GM19240 (cell line): ENCODE measurements at regions not wholly inside any gene's neighbourhood (a gene's known extent, or its start where the extent isn't known, plus 50 kb on each side); places are given as distances from the start of the nearest gene placed in this dataset.
"Not testable (repeated sequence)": the region's sequence is repeated elsewhere in the genome, so short reads cannot be mapped to it uniquely, and the experiment has no call there.

Experiments used
- DNase-seq: peaks from one replicate; pipeline ENCODE4 v3.0.0; 2011; ENCODE audit warnings: low spot score; ENCODE audit not compliant: insufficient read length

DNA sequence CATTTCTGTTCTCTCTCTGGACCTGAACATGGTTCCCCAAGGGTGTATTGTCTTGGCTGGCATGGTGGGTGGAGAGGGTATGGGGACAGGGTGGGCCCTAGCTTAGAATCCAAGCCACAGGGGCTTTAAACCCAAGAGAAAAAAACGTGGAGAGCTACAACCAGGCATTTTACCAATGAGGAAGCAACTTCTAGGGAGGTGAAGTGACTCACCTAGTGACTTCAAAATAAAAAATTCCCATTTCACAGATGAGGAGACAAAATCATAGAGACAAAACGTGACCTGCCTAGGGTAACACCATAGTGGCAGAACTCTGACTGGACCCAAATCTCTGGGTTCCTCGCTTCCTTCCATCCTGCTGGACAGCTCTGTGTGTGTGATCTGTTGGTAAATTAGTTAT is 216.8 kb downstream of the RPLP1 start:
- DNase-seq, result no peak

DNA sequence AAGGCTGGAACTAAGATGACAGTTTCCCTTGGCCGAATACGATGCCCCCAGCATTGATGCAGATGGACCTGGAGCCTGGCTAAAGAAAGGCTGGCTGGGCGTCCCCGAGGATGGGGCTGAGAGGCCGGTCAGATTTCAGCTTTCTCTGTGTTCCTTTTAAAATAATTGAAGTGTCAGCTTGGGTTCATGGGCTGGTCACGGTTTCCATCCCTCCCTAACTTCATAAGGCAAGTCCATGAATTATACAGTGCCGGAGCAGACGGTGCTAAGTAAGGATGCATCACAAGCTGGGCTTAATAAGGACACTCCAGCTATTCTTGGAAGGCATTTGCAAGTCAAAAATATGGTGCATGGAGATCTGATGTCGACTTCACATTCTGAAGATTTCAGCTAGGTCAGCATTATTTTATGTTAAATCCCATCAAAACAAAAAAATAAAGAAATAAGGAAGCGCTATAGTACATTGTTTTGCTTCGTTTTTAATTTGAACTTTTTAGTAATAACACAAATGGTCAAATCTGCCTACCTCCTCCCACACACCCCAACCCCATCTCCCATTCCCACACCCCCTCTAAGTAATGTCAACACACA is 220.8 kb downstream of the RPLP1 start:
- DNase-seq, result no peak

DNA sequence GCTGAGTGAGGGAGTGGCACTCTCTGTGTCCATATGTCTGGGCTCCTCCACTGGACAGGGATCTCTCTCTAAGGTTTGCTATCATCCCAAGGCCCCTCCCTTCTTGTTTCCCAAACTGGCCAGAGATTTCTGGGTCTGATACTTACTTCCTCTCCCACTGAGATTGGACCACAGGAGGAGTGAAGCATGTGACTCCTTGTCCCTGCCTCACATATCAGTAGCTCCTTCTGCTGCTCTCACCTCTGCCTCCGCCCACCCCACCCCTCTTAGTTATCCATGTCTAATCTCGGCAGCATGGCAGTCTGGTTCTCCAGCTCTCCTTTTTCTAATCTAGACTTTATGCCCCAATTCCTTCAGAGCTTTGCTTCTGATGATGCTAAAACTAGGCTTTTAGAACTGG is 223.1 kb downstream of the RPLP1 start:
- no peak for DNase-seq

DNA sequence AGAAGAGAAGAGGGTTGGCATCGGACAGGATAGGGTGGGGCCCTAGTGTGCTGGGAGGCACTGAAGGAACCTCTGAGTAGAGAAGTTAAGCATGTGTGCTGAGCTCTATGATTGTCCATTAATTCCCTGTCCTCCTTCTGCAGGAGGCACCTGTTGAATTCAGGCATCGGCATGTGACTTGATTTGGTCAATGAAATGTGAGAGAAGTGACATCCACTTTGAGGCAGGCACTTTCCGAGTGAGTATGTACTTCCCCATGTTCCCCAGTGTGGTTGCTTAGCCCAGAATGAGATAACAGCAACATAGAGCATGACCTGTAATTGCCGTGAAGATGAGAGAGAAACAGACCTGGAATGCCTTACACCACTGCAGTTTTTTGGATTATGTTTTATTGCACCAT is 224.8 kb downstream of the RPLP1 start:
- DNase-seq, result no peak

DNA sequence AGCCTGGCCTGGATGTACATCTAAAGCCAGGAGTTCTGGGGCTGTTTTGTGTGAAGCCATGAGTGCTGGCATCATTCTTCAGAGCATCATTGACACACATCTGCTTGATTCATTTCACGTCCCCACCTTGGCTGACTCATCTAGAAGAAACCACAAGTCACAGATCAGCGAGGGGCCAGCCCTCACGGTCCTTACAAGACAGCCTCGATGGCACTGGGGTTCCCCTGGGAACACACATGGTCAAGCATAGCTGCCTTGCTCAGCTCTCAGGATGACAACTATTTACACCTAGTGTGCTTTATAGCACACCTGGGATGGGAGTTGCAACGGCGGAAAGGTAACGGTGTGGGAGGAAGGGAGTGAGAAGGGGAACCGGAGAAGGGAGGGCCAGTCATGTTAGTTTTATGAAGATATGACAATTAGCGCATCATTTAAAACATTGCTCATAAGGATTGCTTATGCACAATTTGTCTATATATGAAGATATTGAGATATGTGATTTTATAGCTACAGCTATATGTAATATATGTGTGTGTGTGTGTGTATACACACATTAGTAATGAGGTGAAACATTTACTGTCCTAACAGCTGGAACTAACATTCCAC is 227.1 kb downstream of the RPLP1 start:
- no peak for DNase-seq

DNA sequence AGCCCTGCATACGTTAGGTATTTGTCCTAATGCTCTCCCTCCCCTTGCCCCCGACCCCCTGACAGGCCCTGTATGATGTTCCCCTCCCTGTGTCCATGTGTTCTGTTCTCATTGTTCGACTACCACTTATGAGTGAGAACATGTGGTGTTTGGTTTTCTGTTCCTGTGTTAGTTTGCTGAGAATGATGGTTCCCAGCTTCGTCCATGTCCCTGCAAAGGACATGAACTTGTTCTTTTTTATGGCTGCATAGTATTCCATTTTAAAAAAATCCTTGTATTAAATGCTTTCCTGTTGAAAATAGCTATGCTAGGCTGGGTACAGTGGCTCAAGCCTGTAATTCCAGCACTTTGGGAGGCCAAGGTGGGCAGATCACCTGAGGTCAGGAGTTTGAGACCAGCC is 232.2 kb downstream of the RPLP1 start:
- DNase-seq, result not testable (repeated sequence)

DNA sequence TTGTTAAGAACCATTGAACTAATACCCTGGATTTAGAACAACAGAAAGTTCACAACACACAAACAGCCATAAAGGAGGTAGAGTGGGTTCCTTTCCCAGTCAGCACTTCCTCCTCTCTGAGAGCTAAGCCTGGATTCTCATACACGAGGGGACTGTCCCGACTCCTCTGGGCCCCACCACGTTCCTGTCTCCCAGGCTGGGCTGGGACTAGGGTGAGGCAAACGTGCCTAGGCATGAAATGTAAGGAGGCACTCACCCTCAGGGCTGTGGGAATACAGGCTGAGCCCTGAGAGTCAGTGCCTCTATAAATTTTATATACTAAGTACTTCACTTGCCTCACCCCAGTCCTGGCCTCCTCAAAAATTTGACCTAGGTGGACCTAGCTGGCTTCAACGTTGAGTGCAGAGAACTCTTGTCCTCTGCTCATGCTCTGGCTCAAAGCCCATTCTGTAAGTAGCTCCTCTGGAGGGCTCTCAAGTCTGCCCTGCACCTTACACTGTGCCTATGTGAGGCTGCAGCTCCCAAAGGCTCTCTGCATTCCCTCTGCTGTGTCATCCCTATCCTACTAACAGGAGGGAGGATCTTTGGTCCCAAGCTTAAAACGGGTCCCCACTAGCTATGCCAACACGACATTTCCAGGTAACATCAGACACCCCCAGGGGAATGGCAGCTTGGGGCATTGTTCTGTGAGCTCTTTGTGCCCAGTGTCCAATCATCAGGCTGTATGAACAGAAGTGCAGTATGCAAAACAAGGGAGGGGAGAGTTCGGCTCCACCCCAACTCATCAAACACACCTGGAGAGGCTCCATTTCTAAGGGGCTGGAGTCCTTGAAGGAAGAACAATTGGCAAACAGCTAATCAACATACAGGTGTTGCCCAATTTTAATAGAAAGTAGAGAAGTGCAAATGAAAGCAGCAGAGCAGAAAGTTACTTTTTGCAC is 233.2 kb downstream of the RPLP1 start:
- DNase-seq, result no peak

DNA sequence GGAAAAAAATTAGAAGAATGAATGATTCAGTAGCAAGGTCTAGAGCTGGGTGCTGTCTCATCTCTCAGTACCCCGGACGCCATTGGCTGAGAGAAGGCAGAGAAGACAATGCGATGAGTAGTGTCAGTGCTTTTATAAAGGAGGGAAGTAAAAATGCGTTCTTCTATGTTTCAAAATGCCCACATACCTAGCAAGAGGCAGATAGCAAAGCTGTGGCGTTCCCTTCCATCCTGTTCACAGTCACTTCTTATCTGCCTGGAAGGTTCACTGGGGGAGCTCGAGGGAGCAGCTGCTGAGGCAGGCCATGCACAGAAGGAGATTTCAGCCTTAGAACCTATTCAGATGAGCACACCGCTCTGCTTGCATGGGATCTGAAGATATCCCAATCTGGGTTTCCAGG is 234.0 kb downstream of the RPLP1 start:
- no peak for DNase-seq

DNA sequence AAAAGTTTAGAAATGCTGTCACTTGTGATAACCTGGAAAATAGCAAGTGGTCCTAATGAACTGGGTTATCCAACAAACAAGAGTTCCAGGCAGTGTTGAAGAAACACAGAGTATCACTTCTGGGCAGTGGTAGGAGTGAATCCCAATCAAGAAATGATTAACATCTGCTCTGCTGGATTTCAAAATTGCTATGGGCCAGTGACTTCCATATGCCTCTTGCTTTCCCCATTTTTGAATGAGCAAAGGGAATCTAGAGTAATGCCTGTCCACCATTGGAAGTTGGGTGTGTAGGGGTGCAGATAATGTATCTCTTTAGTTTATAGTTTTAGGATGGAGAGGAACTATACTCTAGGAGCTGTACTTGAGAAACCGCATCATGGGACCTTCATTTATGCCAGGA is 236.5 kb downstream of the RPLP1 start:
- no peak for DNase-seq

DNA sequence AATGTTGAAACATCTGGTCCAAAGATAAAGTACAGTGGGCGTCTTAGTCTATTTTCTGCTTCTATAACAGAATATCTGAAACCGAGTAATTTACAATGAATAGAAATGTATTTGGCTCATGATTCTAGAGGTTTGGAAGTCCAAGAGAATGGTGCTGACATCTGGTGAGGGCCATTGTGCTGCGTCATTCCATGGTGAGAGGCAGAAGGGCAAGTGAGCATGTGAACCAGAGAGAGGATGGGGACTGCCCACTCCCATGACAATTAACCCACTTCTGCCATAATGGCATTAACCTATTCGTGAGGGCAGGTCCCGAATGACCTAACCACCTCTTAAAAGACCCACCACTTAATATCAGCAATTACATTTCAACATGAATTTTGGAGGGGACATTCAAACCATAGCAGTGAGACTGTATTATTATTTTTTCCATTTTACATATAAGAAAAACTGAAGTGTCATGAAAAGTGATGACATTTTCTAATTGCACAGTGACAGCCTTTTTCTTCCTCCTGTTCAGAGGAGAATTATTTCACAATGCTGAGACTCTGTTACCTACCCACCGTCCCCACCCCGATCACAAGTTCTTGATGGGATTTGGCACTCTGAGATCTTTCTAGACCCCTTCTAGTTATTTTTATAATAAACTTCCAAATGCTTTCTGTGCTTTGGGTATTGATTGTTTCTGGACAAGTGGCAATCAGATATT is 238.8 kb downstream of the RPLP1 start:
- DNase-seq, result no peak

DNA sequence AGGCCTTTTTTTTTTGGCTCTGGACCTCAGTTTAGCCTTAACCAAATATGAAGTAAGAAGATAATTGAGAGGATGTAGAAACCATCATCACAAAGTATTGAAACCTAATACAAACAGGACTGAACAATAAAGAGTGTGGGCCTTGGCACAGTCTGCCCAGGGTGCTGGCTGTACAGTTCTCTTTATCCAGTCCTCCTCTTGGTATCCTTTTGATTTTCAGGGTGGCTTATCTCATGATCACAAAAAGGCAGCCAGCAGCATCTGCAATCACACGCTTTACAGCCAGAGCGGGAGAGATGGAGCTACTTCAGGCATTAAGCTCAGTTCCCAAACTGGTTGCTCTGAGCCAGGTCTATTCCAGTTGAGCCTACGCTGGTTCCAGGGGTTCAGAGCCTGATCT is 239.7 kb downstream of the RPLP1 start:
- no peak for DNase-seq

DNA sequence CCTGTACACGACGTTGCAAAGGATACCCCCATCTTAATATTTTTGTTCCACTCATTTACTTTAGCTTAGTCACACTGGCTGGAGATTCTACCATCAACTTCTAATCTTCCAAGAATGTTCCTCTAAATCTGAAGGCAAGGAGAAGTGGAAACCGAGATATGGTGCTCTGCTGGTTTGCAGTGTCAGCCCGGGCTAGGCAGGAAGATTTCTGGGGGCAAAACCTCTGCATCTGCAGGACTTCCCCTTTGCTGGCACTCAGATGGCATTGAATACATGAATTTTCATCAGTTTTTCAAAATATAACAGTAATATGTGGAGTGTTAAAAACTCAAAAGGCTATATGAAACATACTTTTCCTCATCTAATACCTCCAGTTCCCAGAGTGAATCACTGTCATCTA is 240.4 kb downstream of the RPLP1 start:
- DNase-seq, result no peak

DNA sequence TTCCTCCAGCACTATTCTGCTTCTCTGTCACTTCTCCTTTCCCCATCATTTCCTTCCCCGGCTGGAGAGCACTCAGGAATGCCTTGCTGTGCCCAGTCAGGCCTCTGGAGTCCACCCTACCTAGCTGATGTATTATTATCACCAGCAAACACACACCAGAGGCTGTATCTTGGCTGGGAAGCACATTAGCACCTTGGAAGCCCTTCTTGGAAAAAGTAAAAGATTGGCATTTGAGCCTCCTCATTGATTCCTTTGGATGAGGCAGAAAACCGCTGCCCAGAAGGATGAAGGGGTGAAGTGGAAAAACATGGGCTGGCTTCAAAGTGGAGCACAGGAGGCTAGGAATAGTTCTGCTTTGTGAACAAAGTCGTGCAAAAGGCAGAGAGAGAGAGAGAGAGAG is 244.3 kb downstream of the RPLP1 start:
- DNase-seq, result no peak

DNA sequence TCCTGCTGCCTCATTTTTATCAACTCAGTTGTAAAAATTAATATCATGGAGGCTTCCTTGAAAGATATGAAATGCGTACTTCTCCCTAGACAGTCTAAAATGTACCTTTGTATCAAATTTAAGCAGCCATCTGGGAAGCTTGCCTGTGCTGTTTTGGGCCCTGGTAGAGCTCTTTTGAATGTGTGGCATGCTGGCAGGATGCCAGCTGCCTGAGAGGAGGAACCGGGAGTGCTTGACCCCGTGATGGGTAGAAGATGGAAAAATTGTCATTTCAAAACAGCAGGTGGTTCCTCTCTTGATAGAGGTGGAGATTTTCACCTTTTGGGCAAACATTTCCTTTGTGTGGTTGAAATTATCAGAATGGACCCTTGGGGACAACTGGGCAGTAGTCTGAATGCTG is 245.3 kb downstream of the RPLP1 start:
- no peak for DNase-seq

DNA sequence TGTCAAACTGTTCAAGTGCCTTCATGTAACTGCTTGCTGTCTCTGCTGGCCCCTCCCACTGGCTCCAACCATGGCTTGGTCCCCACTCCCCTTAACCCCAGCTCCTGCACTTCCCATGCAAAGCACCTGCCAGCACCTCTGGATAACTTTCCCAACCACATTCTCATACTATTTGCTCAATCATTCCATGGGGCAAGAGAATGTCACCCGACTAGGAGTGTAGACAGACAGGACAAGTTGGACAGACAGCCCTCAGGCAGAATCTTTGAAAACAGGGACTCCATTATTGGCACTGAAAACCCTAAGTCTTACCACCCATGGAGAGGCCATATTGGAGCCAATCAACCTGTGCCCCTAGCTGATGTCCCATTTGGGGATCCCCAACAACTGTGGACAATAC is 246.5 kb downstream of the RPLP1 start:
- no peak for DNase-seq

DNA sequence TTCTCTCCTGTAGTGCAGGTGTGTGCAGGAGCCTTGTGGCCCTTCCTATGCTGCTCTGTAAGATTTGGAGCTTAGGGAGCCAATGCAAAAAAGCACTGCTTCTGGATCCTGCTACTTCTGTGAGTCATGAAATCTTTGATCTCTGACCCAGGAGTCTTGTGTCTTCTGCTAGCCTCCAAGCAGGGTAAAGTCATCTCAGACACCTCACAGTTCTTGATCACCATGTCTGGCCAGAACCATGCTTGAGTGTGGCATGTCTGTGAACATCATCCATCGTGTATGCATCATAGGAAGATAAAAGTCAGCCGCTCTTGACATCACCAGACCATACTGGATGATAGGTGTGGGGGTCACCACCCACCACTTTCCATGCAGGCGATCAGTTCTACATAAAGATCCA is 247.8 kb downstream of the RPLP1 start:
- DNase-seq, result no peak

DNA sequence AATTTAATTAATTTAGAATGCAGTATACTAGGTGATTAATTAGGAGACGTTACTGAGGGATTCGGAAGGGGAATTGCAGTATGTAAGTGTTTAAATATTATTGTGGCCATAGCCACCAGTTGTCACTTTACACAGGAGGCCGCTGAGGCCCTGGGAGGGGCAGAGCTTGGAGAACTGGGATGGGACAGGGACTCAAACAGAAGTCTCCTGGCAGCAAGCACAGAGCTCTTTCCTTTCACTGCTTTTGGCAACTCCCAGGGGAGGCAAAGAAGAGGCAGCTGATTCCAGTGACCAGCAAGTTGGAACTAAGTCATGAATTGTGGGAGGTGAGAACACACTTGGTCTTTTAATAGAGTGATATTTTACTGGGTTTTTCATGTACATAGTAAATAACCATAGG is 248.6 kb downstream of the RPLP1 start:
- no peak for DNase-seq

DNA sequence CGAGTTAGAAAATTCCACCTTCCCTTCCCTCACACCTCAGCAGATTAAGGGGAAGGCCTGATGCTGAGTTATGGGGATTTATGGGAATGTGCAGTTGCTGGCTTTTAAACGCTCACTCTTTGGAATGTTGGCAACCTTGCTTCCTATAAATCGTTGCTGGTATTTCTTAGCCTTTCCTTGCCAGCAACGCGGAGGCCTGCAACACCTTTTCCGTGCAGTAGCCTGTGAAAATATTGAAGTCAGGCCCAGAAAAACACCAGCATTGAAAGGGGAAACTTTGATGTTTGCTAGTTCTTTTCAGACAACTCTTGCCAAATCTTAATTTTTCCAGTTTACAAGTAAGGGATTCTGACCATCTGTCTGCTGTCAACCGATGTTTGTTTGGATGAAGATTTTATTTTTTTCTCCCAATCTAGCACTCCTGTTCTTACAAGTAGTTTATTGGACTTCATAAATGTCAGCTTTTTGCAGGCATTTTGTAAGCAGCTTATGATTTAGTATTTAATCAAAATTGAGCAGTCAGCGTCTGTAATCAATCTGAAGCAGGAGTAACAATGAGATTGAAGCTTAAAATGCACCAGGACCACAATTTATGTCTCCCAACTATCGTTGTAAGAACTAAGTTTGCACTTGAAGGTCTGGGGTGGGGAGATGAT is 251.0 kb downstream of the RPLP1 start:
- no peak for DNase-seq

DNA sequence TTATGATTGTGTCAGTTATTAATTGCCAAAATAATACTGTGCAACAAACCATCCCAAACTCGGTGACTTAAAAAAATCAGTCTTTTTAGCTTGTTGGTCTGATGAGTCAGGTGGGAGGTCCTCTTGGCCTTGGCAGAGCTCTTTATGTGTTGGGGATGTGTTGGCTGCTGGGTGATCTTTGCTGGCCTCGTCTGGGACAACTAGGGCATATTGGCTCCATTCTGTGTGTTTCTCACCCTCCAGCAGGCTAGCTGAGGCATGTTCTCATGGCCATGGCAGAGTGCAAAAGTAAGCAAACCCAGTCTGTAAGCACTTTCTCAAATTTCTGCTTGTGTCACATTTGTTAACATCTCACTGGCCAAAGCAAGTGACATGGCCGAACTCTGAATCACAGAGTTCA is 251.6 kb downstream of the RPLP1 start:
- no peak for DNase-seq

DNA sequence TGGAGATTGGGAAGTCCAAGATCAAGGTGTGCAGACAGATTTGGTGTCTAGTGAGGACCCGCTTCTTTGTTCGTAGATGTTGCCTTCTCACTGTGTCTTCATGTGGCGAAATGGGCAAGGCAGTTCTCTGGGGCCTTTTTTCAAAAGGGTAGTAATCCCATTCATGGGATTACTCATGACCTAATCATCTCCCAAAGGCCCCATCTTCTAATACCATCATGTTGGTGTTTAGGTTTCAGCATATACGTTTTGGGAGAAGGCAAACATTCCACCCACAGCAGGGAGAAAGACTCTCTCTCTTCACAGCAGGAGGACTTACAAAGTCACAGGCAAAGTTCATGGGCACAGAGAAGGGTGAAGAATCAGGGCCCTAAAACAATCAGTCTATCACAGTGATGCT is 252.1 kb downstream of the RPLP1 start:
- no peak for DNase-seq

DNA sequence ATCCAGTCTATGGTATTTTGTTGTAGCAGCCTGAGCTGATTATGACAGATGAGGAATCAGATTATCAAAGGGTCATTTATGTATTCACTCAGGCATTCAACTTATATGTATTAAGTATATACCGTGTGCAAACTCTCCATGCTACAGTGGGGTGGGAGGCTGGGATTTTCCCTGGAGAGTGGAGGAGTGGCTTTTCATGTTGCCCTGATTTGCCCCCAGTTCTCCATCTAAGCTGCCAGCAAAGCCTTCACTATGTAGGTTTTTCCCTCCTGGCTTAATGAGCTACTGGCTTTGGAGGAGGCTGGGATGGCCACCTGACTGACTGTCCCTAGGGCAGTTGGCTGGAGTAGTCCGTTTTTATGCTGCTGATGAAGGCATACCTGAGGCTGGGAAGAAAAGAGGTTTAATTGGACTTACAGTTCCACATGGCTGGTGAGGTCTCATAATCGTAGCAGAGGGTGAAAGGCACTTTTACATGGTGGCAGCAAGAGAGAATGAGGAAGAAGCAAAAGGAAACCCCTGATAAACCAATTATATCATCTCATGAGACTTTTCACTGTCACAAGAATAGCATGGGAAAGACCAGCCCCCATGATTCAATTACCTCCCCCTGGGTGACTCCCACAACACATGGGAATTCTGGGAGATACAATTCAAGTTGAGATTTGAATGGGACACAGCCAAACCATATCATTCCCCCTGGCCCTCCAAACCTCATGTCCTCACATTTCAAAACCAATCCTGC is 253.9 kb downstream of the RPLP1 start:
- DNase-seq, result no peak
